Endodermal cell (in vitro differentiated cells): ENCODE measurements at regions not wholly inside any gene's neighbourhood (a gene's known extent, or its start where the extent isn't known, plus 50 kb on each side); places are given as distances from the start of the nearest gene placed in this dataset.

ENCODE experiments used
- DNase-seq: peaks from one replicate; pipeline ENCODE4 v3.0.0-alpha.2; 2017
- H3K27ac ChIP-seq: 2 replicates; pipeline ENCODE4 v1.5.1; 2013; ENCODE audit warnings: mild to moderate bottlenecking, low read depth, low read length, moderate library complexity
- H3K27me3 ChIP-seq: 2 replicates; pipeline ENCODE4 v1.6.1; 2013; ENCODE audit warnings: mild to moderate bottlenecking, low read length, moderate library complexity; ENCODE audit not compliant: insufficient read depth, control insufficient read depth, poor library complexity, severe bottlenecking
- H3K36me3 ChIP-seq: 2 replicates; pipeline ENCODE4 v1.7.0; 2013; ENCODE audit warnings: mild to moderate bottlenecking, low read length, moderate library complexity; ENCODE audit not compliant: control insufficient read depth, insufficient read depth
- H3K4me1 ChIP-seq: one replicate; pipeline ENCODE4 v1.7.0; 2013; ENCODE audit warnings: low read length; ENCODE audit not compliant: control insufficient read depth, insufficient read depth
- H3K4me3 ChIP-seq: 2 replicates; pipeline ENCODE4 v1.5.1; 2013; ENCODE audit warnings: mild to moderate bottlenecking, low read length, moderate library complexity
- H3K9ac ChIP-seq: 2 replicates; pipeline ENCODE4 v1.6.1; 2013; ENCODE audit warnings: mild to moderate bottlenecking, low read length, moderate library complexity; ENCODE audit not compliant: poor library complexity, severe bottlenecking; ENCODE audit errors: extremely low read depth
- H3K9me3 ChIP-seq: 2 replicates; pipeline ENCODE4 v1.6.1; 2013; ENCODE audit warnings: mild to moderate bottlenecking, low read length, moderate library complexity; ENCODE audit not compliant: control insufficient read depth
- H3K27ac Mint-ChIP-seq: 2 replicates; pipeline ENCODE4 v1.8.0; 2020; ENCODE audit warnings: mixed read lengths
- H3K27me3 Mint-ChIP-seq: 2 replicates; pipeline ENCODE4 v1.8.0; 2021; ENCODE audit warnings: mild to moderate bottlenecking, mixed read lengths; ENCODE audit not compliant: insufficient read depth
- H3K36me3 Mint-ChIP-seq: 2 replicates; pipeline ENCODE4 v1.8.0; 2020; ENCODE audit warnings: low read depth, mixed read lengths
- H3K4me1 Mint-ChIP-seq: 2 replicates; pipeline ENCODE4 v1.8.0; 2020; ENCODE audit warnings: mixed read lengths
- H3K4me3 Mint-ChIP-seq: 2 replicates; pipeline ENCODE4 v1.8.0; 2020; ENCODE audit warnings: mild to moderate bottlenecking, moderate library complexity, mixed read lengths
- H3K9me3 Mint-ChIP-seq: 2 replicates; pipeline ENCODE4 v1.8.0; 2020; ENCODE audit warnings: mild to moderate bottlenecking, mixed read lengths
- CTCF ChIP-seq: fragments of 200-600 bp; sonication (generic); conservative IDR thresholded peaks from 2 replicates; pipeline ENCODE4 v1.5.0; 2021; ENCODE audit warnings: antibody characterized with exemption, mild to moderate bottlenecking
- WGBS, 2 experiments: methylation state at CpG; one replicate each; pipeline versions ENCODE4 v1.1.5 to v1.1.7; 2013; ENCODE audit warnings: missing lambda C conversion rate in 2 of 2, mixed read lengths in 1 of 2; ENCODE audit not compliant: insufficient coverage in 1 of 2, insufficient read length in 1 of 2; 5-methylcytosine and 5-hydroxymethylcytosine counted together

- Histone ChIP-seq H3K9me3 (no peaks in the 10 kb centered on the region), H3K27me3 (no peaks in the 10 kb centered on the region), H3K36me3 (no peaks in the 10 kb centered on the region), H3K4me1 (no peaks in the 10 kb centered on the region), H3K27ac (no peak overlapping the region), H3K4me3 (no peak overlapping the region), H3K9ac (no peak overlapping the region)
- no peak for TF ChIP-seq CTCF
- no peak overlapping the region for H3K4me3 Mint-ChIP-seq
- no peaks in the 10 kb centered on the region for H3K36me3 Mint-ChIP-seq
- no peak overlapping the region for H3K27ac Mint-ChIP-seq
- no peaks in the 10 kb centered on the region for H3K4me1 Mint-ChIP-seq
- no peaks in the 10 kb centered on the region for H3K27me3 Mint-ChIP-seq
- H3K9me3 Mint-ChIP-seq, result peaks cover 18% of the 10 kb centered on the region
- no peak for DNase-seq
- 92% methylated on average over 2 of the region's 2 CpGs; no CpG with 5 or more reads in 1 of the 2 experiments for WGBS, 2 experiments
Observed at GRCh38 chr20:19071902-19072498, 140.4 kb upstream of the SLC24A3 start.

- no peak for TF ChIP-seq CTCF
- no peaks in the 10 kb centered on the region for H3K36me3 Mint-ChIP-seq
- H3K36me3 ChIP-seq, result no peaks in the 10 kb centered on the region
- H3K9me3 Mint-ChIP-seq, result peaks cover 8% of the 10 kb centered on the region
- 43 to 75% methylated on average over 2 to 5 of the region's 5 CpGs for WGBS, 2 experiments
- no peaks in the 10 kb centered on the region for H3K4me1 Mint-ChIP-seq
- H3K27ac Mint-ChIP-seq, result no peak overlapping the region
- H3K4me1 ChIP-seq, result no peaks in the 10 kb centered on the region
- DNase-seq, result no peak
- no peak overlapping the region for H3K9ac ChIP-seq
- H3K4me3 ChIP-seq, result no peak overlapping the region
- H3K4me3 Mint-ChIP-seq, result no peak overlapping the region
- no peaks in the 10 kb centered on the region for H3K27me3 Mint-ChIP-seq
- no peaks in the 10 kb centered on the region for H3K9me3 ChIP-seq
- H3K27ac ChIP-seq, result no peak overlapping the region
- no peaks in the 10 kb centered on the region for H3K27me3 ChIP-seq
Observed at GRCh38 chr20:19072988-19073387, 139.5 kb upstream of the SLC24A3 start.

GRCh38 chr20:19073584-19074218 lies 138.7 kb upstream of the SLC24A3 start:
- Histone ChIP-seq H3K4me3 (no peak overlapping the region), H3K27ac (no peak overlapping the region), H3K27me3 (no peaks in the 10 kb centered on the region), H3K36me3 (no peaks in the 10 kb centered on the region), H3K9me3 (no peaks in the 10 kb centered on the region), H3K9ac (no peak overlapping the region), H3K4me1 (no peaks in the 10 kb centered on the region)
- H3K27ac Mint-ChIP-seq, result no peak overlapping the region
- peak; percentile 88 for TF ChIP-seq CTCF
- H3K4me1 Mint-ChIP-seq, result no peaks in the 10 kb centered on the region
- H3K4me3 Mint-ChIP-seq, result no peak overlapping the region
- no peaks in the 10 kb centered on the region for H3K27me3 Mint-ChIP-seq
- 13 to 58% methylated on average over 1 to 2 of the region's 2 CpGs for WGBS, 2 experiments
- H3K9me3 Mint-ChIP-seq, result peaks cover 3% of the 10 kb centered on the region
- H3K36me3 Mint-ChIP-seq, result no peaks in the 10 kb centered on the region
- peak; percentile 82 for DNase-seq
